Calu3 (cell line): ENCODE measurements at regions not wholly inside any gene's neighbourhood (a gene's known extent, or its start where the extent isn't known, plus 50 kb on each side); places are given as distances from the start of the nearest gene placed in this dataset.

Source experiments
- BruUV-seq: library from RNA; stranded (reverse); fragments of 400-500 nt; replicated peaks from 2 replicates; lab custom pipeline; 2021; lab: Mats Ljungman, UMichigan
- CTCF ChIA-PET: fragments of 300-600 bp; sonication (Branson Sonifier 250); formaldehyde crosslinking; loops from one replicate; lab custom pipeline; 2022; ENCODE audit warnings: antibody characterized with exemption; lab: Charles Lee
- DNase-seq: peaks from one replicate; pipeline ENCODE4 v3.0.0; 2022
- H3K27ac Mint-ChIP-seq: one replicate; pipeline ENCODE4 v1.8.0; 2022; ENCODE audit warnings: mixed read lengths; ENCODE audit not compliant: unreplicated experiment
- H3K27me3 Mint-ChIP-seq: one replicate; pipeline ENCODE4 v1.8.0; 2022; ENCODE audit warnings: mixed read lengths; ENCODE audit not compliant: unreplicated experiment
- H3K36me3 Mint-ChIP-seq: one replicate; pipeline ENCODE4 v1.8.0; 2022; ENCODE audit warnings: mild to moderate bottlenecking, moderate library complexity, mixed read lengths; ENCODE audit not compliant: insufficient read depth, unreplicated experiment
- H3K4me1 Mint-ChIP-seq: one replicate; pipeline ENCODE4 v1.8.0; 2022; ENCODE audit warnings: mild to moderate bottlenecking, low read depth, mixed read lengths; ENCODE audit not compliant: unreplicated experiment
- H3K4me3 Mint-ChIP-seq: one replicate; pipeline ENCODE4 v1.8.0; 2022; ENCODE audit warnings: mild to moderate bottlenecking, low read depth, moderate library complexity, mixed read lengths; ENCODE audit not compliant: unreplicated experiment
- H3K9me3 Mint-ChIP-seq: one replicate; pipeline ENCODE4 v1.8.0; 2022; ENCODE audit warnings: low read depth, mixed read lengths; ENCODE audit not compliant: unreplicated experiment
- intact Hi-C: fragments of 100-400 bp; cut with micrococcal nuclease; formaldehyde crosslinking; loops from one replicate; pipeline ENCODE4 v1.10.0; 2022; ENCODE audit not compliant: unreplicated experiment
- TF ChIP-seq, protein P1 (sequence below): fragments of 200-600 bp; IDR thresholded peaks from one replicate; pipeline ENCODE4 v1.8.0; 2022; ENCODE audit warnings: antibody characterized with exemption; ENCODE audit not compliant: unreplicated experiment

DNA sequence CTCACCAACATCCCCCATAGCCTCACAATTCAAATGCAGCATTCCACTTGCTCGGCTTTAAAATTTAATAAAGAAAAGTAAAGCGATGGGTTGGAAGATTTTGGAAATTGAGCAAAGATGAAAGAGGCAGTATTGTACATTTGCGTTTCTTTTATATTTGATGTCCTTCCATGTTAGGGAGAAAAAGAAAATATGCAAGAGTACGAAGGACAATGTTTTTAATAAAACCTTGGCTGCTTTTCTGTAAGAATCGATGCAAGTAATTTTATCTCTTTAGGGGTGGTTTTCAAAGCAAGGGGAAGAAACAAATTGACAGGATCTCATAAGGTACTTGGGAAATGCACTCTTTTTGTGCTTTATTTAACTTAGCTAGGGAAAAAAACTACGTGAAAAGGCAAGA is 61.8 kb upstream of the TSC22D2 start:
- CTCF ChIA-PET, result interaction anchor here (0.6 to 2.0 kb wide), 8 partner anchors 8 to 151 kb away, joined by 3 to 11 read pairs (median 4); no protein-coding TSS in a partner anchor
- Mint-ChIP-seq H3K36me3 (peaks cover 15% of the 10 kb centered on the region), H3K4me1 (peaks cover 72% of the 10 kb centered on the region), H3K27me3 (no peaks in the 10 kb centered on the region), H3K4me3 (no peak overlapping the region), H3K27ac (peak overlapping the region; percentile 77), H3K9me3 (no peaks in the 10 kb centered on the region)
- no peak for DNase-seq
- intact Hi-C loops, result loop anchor here (5.0 kb wide), 1 partner anchor 126 kb away; no protein-coding TSS in a partner anchor
- TF ChIP-seq, protein P1, sequence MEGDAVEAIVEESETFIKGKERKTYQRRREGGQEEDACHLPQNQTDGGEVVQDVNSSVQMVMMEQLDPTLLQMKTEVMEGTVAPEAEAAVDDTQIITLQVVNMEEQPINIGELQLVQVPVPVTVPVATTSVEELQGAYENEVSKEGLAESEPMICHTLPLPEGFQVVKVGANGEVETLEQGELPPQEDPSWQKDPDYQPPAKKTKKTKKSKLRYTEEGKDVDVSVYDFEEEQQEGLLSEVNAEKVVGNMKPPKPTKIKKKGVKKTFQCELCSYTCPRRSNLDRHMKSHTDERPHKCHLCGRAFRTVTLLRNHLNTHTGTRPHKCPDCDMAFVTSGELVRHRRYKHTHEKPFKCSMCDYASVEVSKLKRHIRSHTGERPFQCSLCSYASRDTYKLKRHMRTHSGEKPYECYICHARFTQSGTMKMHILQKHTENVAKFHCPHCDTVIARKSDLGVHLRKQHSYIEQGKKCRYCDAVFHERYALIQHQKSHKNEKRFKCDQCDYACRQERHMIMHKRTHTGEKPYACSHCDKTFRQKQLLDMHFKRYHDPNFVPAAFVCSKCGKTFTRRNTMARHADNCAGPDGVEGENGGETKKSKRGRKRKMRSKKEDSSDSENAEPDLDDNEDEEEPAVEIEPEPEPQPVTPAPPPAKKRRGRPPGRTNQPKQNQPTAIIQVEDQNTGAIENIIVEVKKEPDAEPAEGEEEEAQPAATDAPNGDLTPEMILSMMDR, result no peak
- no TSS peak for BruUV-seq

DNA sequence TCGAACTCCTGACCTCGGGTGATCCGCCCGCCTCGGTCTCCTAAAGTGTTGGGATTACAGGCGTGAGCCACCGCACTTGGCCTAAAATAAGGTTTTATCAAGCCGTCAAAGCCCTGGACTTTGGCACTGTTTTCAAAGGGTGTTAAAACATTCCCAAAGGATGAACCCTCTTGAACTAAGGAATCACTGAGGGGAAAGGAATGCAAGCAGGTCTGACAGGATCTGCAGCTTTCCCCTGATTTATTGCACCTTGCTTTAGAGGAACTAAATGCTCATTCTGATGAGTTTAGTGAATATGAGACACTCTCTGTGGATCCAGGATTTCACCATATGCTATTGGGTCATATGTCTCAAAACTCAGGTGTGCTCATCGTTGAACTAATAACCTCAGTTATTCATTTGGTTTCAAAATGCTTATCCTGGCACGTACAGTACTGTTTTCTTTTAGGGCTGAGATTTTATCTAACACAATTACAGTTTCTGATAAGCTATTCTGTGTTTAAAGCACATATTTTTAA is 63.0 kb upstream of the TSC22D2 start:
- peak; percentile 90 for DNase-seq
- Mint-ChIP-seq H3K9me3 (no peaks in the 10 kb centered on the region), H3K4me1 (peaks cover 73% of the 10 kb centered on the region), H3K4me3 (peak overlapping the region; percentile 6), H3K36me3 (peaks cover 15% of the 10 kb centered on the region), H3K27me3 (no peaks in the 10 kb centered on the region), H3K27ac (peak overlapping the region; percentile 77)
- intact Hi-C loops, result loop anchor here (1.0 to 5.0 kb wide), 5 partner anchors 27 to 127 kb away; no protein-coding TSS in a partner anchor
- CTCF ChIA-PET, result interaction anchor here (0.8 to 1.6 kb wide), 3 partner anchors 28 to 31 kb away, joined by 3 to 4 read pairs (median 4); no protein-coding TSS in a partner anchor
- TF ChIP-seq, protein P1, result no peak
- no TSS peak for BruUV-seq

DNA sequence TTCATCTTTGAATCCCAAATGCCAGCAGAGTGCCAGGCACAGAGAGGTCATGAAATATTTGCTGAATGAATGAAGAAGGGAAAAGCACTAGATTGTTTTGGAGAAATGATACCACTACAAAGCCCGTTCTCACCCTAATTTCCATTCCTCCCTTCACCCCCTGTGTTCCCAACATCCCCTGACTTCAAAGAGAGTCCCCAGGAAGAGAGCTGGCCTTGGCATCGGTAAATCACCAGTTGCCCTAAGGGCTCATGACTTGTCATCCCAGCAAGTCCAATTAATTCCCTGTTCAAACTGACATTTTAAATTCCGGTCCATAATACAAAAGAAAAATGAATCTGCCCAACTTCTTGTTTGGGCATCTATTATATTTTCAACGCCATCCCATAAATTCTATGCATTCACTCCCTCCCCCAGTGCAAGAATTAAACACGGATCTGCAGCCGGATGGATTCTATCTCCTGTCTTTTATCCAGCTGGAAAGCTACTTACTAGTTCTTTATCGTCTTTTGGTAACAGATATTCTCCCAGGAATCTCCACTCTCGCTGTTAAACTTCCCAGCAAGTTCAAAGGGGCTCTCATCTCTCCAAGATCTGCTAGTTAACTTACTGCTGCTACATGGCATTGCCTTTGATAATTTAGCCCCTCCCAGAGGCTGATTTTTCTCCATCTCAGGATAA is 63.9 kb upstream of the TSC22D2 start:
- Mint-ChIP-seq H3K27ac (peak overlapping the region; percentile 77), H3K27me3 (no peaks in the 10 kb centered on the region), H3K4me1 (peaks cover 69% of the 10 kb centered on the region), H3K36me3 (peaks cover 15% of the 10 kb centered on the region), H3K9me3 (no peaks in the 10 kb centered on the region), H3K4me3 (no peak overlapping the region)
- intact Hi-C loops, result no loop called here
- CTCF ChIA-PET, result interaction anchor here (1.1 kb wide), 1 partner anchor 29 kb away, joined by 4 read pairs; no protein-coding TSS in a partner anchor
- TF ChIP-seq, protein P1, result no peak
- no TSS peak for BruUV-seq
- no peak for DNase-seq

DNA sequence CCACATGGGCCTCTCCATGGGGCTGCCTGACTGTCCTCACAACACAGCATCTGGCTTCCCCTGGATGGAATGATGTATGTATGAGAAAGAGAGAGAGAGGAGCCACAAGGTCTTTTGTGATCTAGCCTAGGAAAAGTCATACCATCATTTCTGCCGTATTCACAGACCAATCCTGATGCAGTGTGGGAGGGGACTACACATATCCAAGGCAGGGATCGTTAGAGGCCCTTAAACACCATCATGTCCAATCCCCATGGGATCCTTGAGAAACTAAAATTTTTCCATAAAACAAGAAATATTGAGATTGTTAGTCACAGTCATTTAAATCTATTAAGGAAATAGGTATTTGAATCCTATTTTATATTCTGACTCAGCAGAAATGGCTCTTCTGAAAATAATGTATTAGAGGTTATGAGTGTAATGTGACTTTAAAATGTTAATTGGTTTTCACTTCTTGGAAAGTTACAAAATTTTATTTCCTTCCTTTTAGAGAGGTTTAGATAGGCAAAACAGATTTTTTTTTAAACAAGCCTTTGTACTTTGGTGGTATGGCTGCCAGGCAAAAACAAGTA is 65.1 kb upstream of the TSC22D2 start:
- CTCF ChIA-PET, result no interaction called here
- no TSS peak for BruUV-seq
- Mint-ChIP-seq H3K4me3 (no peak overlapping the region), H3K9me3 (peaks cover 3% of the 10 kb centered on the region), H3K36me3 (peaks cover 15% of the 10 kb centered on the region), H3K27me3 (no peaks in the 10 kb centered on the region), H3K27ac (no peak overlapping the region), H3K4me1 (peaks cover 57% of the 10 kb centered on the region)
- TF ChIP-seq, protein P1, result no peak
- intact Hi-C loops, result no loop called here
- DNase-seq, result no peak
